ENCODE measurements at regions not wholly inside any gene's neighbourhood (a gene's known extent, or its start where the extent isn't known, plus 50 kb on each side); places are given as distances from the start of the nearest gene placed in this dataset.

- no peak for DNase-seq (ENCODE audit: low spot score)
These were observed 54.0 kb upstream of the STMND1 start for GRCh38 chr6:17047889-17048288.

GRCh38 chr6:17045581-17046322 lies 56.1 kb upstream of the STMND1 start:
- DNase-seq (ENCODE audit: low spot score), result peak; percentile 48

- no peak for DNase-seq (ENCODE audit: low spot score)
These were observed 58.7 kb upstream of the STMND1 start for GRCh38 chr6:17043148-17043522.

GRCh38 chr6:17042422-17043147 lies 59.3 kb upstream of the STMND1 start:
- DNase-seq (ENCODE audit: low spot score), result peak; percentile 48

- no peak for DNase-seq (ENCODE audit: low spot score)
These were observed 62.6 kb upstream of the STMND1 start for GRCh38 chr6:17039266-17039665.

- no peak for DNase-seq (ENCODE audit: low spot score)
These were observed 63.5 kb upstream of the STMND1 start for GRCh38 chr6:17038316-17038715.

- no peak for DNase-seq (ENCODE audit: low spot score)
These were observed 65.8 kb upstream of the STMND1 start for GRCh38 chr6:17036065-17036393.

- DNase-seq (ENCODE audit: low spot score), result no peak
These were observed 66.4 kb upstream of the STMND1 start for GRCh38 chr6:17035257-17036064.

GRCh38 chr6:17033746-17034145 lies 68.1 kb upstream of the STMND1 start:
- no peak for DNase-seq (ENCODE audit: low spot score)

GRCh38 chr6:17032988-17033634 lies 68.7 kb upstream of the STMND1 start:
- peak; percentile 83 for DNase-seq (ENCODE audit: low spot score)

- DNase-seq (ENCODE audit: low spot score), result peak; percentile 45
These were observed 69.3 kb upstream of the STMND1 start for GRCh38 chr6:17032590-17032987.

- DNase-seq (ENCODE audit: low spot score), result no peak
These were observed 69.9 kb upstream of the STMND1 start for GRCh38 chr6:17031961-17032360.

- DNase-seq (ENCODE audit: low spot score), result no peak
These were observed 74.4 kb upstream of the STMND1 start for GRCh38 chr6:17027441-17027840.

- DNase-seq (ENCODE audit: low spot score), result no peak
These were observed 79.2 kb upstream of the STMND1 start for GRCh38 chr6:17022604-17023003.

- DNase-seq (ENCODE audit: low spot score), result no peak
These were observed 80.3 kb upstream of the STMND1 start for GRCh38 chr6:17021539-17021889.

GRCh38 chr6:17020889-17021538 lies 80.8 kb upstream of the STMND1 start:
- no peak for DNase-seq (ENCODE audit: low spot score)

- no peak for DNase-seq (ENCODE audit: low spot score)
These were observed 83.4 kb upstream of the STMND1 start for GRCh38 chr6:17018425-17018824.

GRCh38 chr6:17017416-17017815 lies 84.4 kb upstream of the STMND1 start:
- no peak for DNase-seq (ENCODE audit: low spot score)

GRCh38 chr6:17015551-17016381 lies 86.1 kb upstream of the STMND1 start:
- DNase-seq (ENCODE audit: low spot score), result no peak

- peak; percentile 26 for DNase-seq (ENCODE audit: low spot score)
These were observed 86.7 kb upstream of the STMND1 start for GRCh38 chr6:17015144-17015543.

GRCh38 chr6:17013701-17014100 lies 88.1 kb upstream of the STMND1 start:
- DNase-seq (ENCODE audit: low spot score), result peak; percentile 86

All from AG08396 (cell line).